Pancreas (tissue), 10 donors: ENCODE measurements at regions not wholly inside any gene's neighbourhood (a gene's known extent, or its start where the extent isn't known, plus 50 kb on each side); places are given as distances from the start of the nearest gene placed in this dataset.

Experiments used
- ATAC-seq, 4 donors: fragments of 200-7000 bp; cut with Tn5 transposase; one replicate each; pipeline versions ENCODE4 v1.8.0 to v1.9.1; 2020; ENCODE audit warnings: mild to moderate bottlenecking in 4 of 4, moderate library complexity in 4 of 4
- DNase-seq, 6 donors: peaks; one replicate each; pipeline ENCODE4 v3.0.0-alpha.2; 2020
- FAIRE-seq: peaks from 2 replicates; lab custom pipeline; 2012; peaks lifted over from hg19 to GRCh38; lab: Jason Lieb, UNC
- H3K27ac ChIP-seq, 4 donors: fragments of 200-600 bp; sonication (generic); 1 replicate in 3 of 4; 2 replicates in 1 of 4; pipeline versions ENCODE4 v1.5.0 to v1.8.0; 2020
- H3K27me3 ChIP-seq, 4 donors: fragments of 200-600 bp; one replicate each; pipeline ENCODE4 v1.8.0; 2021
- H3K36me3 ChIP-seq, 3 donors: fragments of 200-600 bp; sonication (generic) in 1 of 3; one replicate each; pipeline versions ENCODE4 v1.5.0 to v1.8.0; 2020 to 2021
- H3K4me1 ChIP-seq, 3 donors: fragments of 200-600 bp; one replicate each; pipeline ENCODE4 v1.8.0; 2021
- H3K4me3 ChIP-seq, 4 donors: fragments of 200-600 bp; sonication (generic) in 2 of 4; one replicate each; pipeline versions ENCODE4 v1.5.0 to v1.8.0; 2020 to 2021
- H3K9me3 ChIP-seq, 4 donors: fragments of 200-600 bp; one replicate each; pipeline ENCODE4 v1.8.0; 2021
- CTCF ChIP-seq, 4 donors: fragments of 200-600 bp; sonication (generic) in 3 of 4; IDR thresholded peaks; one replicate each; pipeline versions ENCODE4 v1.5.0 to v1.8.0; 2021; ENCODE audit warnings: antibody characterized with exemption in 4 of 4
- WGBS, 2 donors: extraction: QIAGEN DNeasy Blood & Tissue Kit; methylation state at CpG; one replicate each; pipeline ENCODE4 v1.1.7; 2013; 5-methylcytosine and 5-hydroxymethylcytosine counted together
- intact Hi-C, 3 donors: fragments of 100-400 bp; cut with DNase I; formaldehyde crosslinking; loops; one replicate each; pipeline versions ENCODE4 v1.11.1 to v1.14.2; 2022
- donor health status: healthy with polysubstance abuse.
- donor health status: DM: no; HTN: no; CAD: no; lungs with moderate emphysema.
- donor health status: DM: no; HTN: no; CAD: no.
- donor health status: control.
- donor health status: control.
- donor health status: Bipolar disorder and iron deficiency.
- donor health status: DM: yes; HTN: yes; CAD: no.
- donor health status: DM: no; HTN: no; CAD: no.
- donor health status: DM: no; HTN: no; CAD: no.
- donor health status: DM: yes; HTN: yes; CAD: no.

GRCh38 chr2:161017780-161018470 lies 142.3 kb upstream of the TANK start:
- ATAC-seq: peak in 1 of 4 donors; percentile 57

GRCh38 chr2:161019311-161019710 lies 140.9 kb upstream of the TANK start:
- no peaks in the 10 kb centered on the region for H3K27me3 ChIP-seq
- no peak overlapping the region for H3K4me3 ChIP-seq
- WGBS, 2 donors: 87 to 88% methylated on average over 5 of the region's 5 CpGs
- TF ChIP-seq CTCF (IDR thresholded peaks at IDR 0.05): no peak
- DNase-seq (no peak), FAIRE-seq (no peak), ATAC-seq (no peak)
- no peak overlapping the region for H3K27ac ChIP-seq
- H3K36me3 ChIP-seq: no peaks in the 10 kb centered on the region
- no peaks in the 10 kb centered on the region for H3K9me3 ChIP-seq
- intact Hi-C loops: no loop called here
- no peaks in the 10 kb centered on the region for H3K4me1 ChIP-seq

More at GRCh38 chr2:161017780-161018470, 142.3 kb upstream of the TANK start:
- Histone ChIP-seq H3K36me3 (no peaks in the 10 kb centered on the region), H3K9me3 (no peaks in the 10 kb centered on the region), H3K4me3 (no peak overlapping the region), H3K27me3 (no peaks in the 10 kb centered on the region), H3K27ac (no peak overlapping the region), H3K4me1 (no peaks in the 10 kb centered on the region)
- FAIRE-seq (no peak), DNase-seq (no peak)
- TF ChIP-seq CTCF (IDR thresholded peaks at IDR 0.05): no peak
- intact Hi-C loops: no loop called here
- 41 to 42% methylated on average over 3 of the region's 3 CpGs for WGBS, 2 donors

GRCh38 chr2:161020437-161020836 lies 139.8 kb upstream of the TANK start:
- no peak for TF ChIP-seq CTCF (IDR thresholded peaks at IDR 0.05)
- Histone ChIP-seq H3K36me3 (no peaks in the 10 kb centered on the region), H3K4me1 (no peaks in the 10 kb centered on the region), H3K27ac (no peak overlapping the region), H3K27me3 (no peaks in the 10 kb centered on the region), H3K4me3 (no peak overlapping the region), H3K9me3 (no peaks in the 10 kb centered on the region)
- intact Hi-C loops: no loop called here
- no peak for FAIRE-seq
- ATAC-seq: no peak
- DNase-seq: no peak
- 95 to 97% methylated on average over 2 of the region's 2 CpGs for WGBS, 2 donors

- 87 to 100% methylated on average over 1 of the region's 1 CpG for WGBS, 2 donors
- no peak overlapping the region for H3K4me3 ChIP-seq
- no peaks in the 10 kb centered on the region for H3K9me3 ChIP-seq
- ATAC-seq (no peak), FAIRE-seq (no peak), DNase-seq (no peak)
- TF ChIP-seq CTCF (IDR thresholded peaks at IDR 0.05): no peak
- no peak overlapping the region for H3K27ac ChIP-seq
- no peaks in the 10 kb centered on the region for H3K4me1 ChIP-seq
- intact Hi-C loops: no loop called here
- no peaks in the 10 kb centered on the region for H3K27me3 ChIP-seq
- no peaks in the 10 kb centered on the region for H3K36me3 ChIP-seq
Observed at GRCh38 chr2:161028581-161028980, 131.6 kb upstream of the TANK start.

- FAIRE-seq (no peak), DNase-seq (no peak), ATAC-seq (no peak)
- H3K4me3 ChIP-seq: no peak overlapping the region
- no peaks in the 10 kb centered on the region for H3K27me3 ChIP-seq
- 80 to 89% methylated on average over 5 of the region's 5 CpGs for WGBS, 2 donors
- H3K36me3 ChIP-seq: no peaks in the 10 kb centered on the region
- intact Hi-C loops: no loop called here
- TF ChIP-seq CTCF (IDR thresholded peaks at IDR 0.05): no peak
- no peak overlapping the region for H3K27ac ChIP-seq
- H3K4me1 ChIP-seq: no peaks in the 10 kb centered on the region
- H3K9me3 ChIP-seq: no peaks in the 10 kb centered on the region
Observed at GRCh38 chr2:161029321-161029720, 130.9 kb upstream of the TANK start.
